DOHH2 (cell line): ENCODE measurements at regions not wholly inside any gene's neighbourhood (a gene's known extent, or its start where the extent isn't known, plus 50 kb on each side); places are given as distances from the start of the nearest gene placed in this dataset.

Experiments used
- H3F3A ChIP-seq: fragments of 200-600 bp; sonication (generic), shearing (Covaris generic); 2 replicates; pipeline ENCODE4 v1.6.0; 2016; ENCODE audit warnings: antibody characterized with exemption, mild to moderate bottlenecking; ENCODE audit not compliant: control insufficient read depth, insufficient read depth
- H3K27ac ChIP-seq: fragments of 200-600 bp; sonication (generic); 2 replicates; pipeline ENCODE4 v1.5.1; 2014; ENCODE audit warnings: low read depth, mild to moderate bottlenecking, low read length, moderate library complexity
- H3K27me3 ChIP-seq: fragments of 200-600 bp; sonication (generic); 2 replicates; pipeline ENCODE4 v1.6.1; 2014; ENCODE audit warnings: mild to moderate bottlenecking, low read length, mixed read lengths; ENCODE audit not compliant: control insufficient read depth
- H3K36me3 ChIP-seq: fragments of 200-600 bp; sonication (generic); 2 replicates; pipeline ENCODE4 v1.6.1; 2014; ENCODE audit warnings: mild to moderate bottlenecking, low read length, moderate library complexity, mixed read lengths; ENCODE audit not compliant: control insufficient read depth
- H3K4me1 ChIP-seq: fragments of 200-600 bp; sonication (generic); 2 replicates; pipeline ENCODE4 v1.6.1; 2014; ENCODE audit warnings: mild to moderate bottlenecking, low read length, mixed read lengths; ENCODE audit not compliant: control insufficient read depth
- H3K4me2 ChIP-seq: fragments of 200-600 bp; sonication (generic); 2 replicates; pipeline ENCODE4 v1.6.0; 2014; ENCODE audit warnings: mild to moderate bottlenecking, low read length, moderate library complexity
- H3K4me3 ChIP-seq: fragments of 200-600 bp; sonication (generic); 2 replicates; pipeline ENCODE4 v1.5.1; 2014; ENCODE audit warnings: mild to moderate bottlenecking, low read length, mixed read lengths
- H3K79me2 ChIP-seq: fragments of 200-600 bp; sonication (generic); 2 replicates; pipeline ENCODE4 v1.6.1; 2014; ENCODE audit warnings: mild to moderate bottlenecking, low read length, mixed read lengths; ENCODE audit not compliant: control insufficient read depth
- H3K9me2 ChIP-seq: fragments of 200-600 bp; sonication (generic); replicated peaks from 2 replicates; pipeline ENCODE4 v1.6.1; 2014; ENCODE audit warnings: mild to moderate bottlenecking, low read length, mixed read lengths; ENCODE audit not compliant: control insufficient read depth
- H3K9me3 ChIP-seq: fragments of 200-600 bp; sonication (generic); 2 replicates; pipeline ENCODE4 v1.6.1; 2014; ENCODE audit warnings: antibody characterized with exemption, low read length, mixed read lengths; ENCODE audit not compliant: control insufficient read depth, insufficient read depth
- H4K20me1 ChIP-seq: fragments of 200-600 bp; sonication (generic); 2 replicates; pipeline ENCODE4 v1.6.0; 2014; ENCODE audit warnings: low read depth, mild to moderate bottlenecking, antibody characterized with exemption, low read length, moderate library complexity; ENCODE audit not compliant: control insufficient read depth, insufficient read depth
- CTCF ChIP-seq: fragments of 200-600 bp; sonication (generic); IDR thresholded peaks from one replicate; pipeline ENCODE4 v1.5.1; 2014; ENCODE audit warnings: antibody characterized with exemption, mild to moderate bottlenecking, low read depth, low read length; ENCODE audit not compliant: poor library complexity, severe bottlenecking
- EZH2phosphoT487 ChIP-seq: fragments of 200-600 bp; sonication (generic); IDR thresholded peaks from 2 replicates; pipeline ENCODE4 v1.6.1; 2017; ENCODE audit warnings: borderline replicate concordance, mild to moderate bottlenecking, antibody characterized with exemption, low read length, moderate library complexity, mixed read lengths

GRCh38 chr3:162218479-162218878 lies 721.9 kb downstream of the OTOL1 start:
- Histone ChIP-seq H3F3A (no peaks in the 10 kb centered on the region), H3K27me3 (no peaks in the 10 kb centered on the region), H3K4me3 (no peak overlapping the region), H3K4me2 (no peak overlapping the region), H3K9me2 (no peaks in the 10 kb centered on the region; the same call in 1 of the 2 replicates), H3K27ac (no peak overlapping the region), H3K4me1 (no peaks in the 10 kb centered on the region), H3K79me2 (no peaks in the 10 kb centered on the region), H3K9me3 (no peaks in the 10 kb centered on the region), H4K20me1 (no peaks in the 10 kb centered on the region), H3K36me3 (no peaks in the 10 kb centered on the region)
- TF ChIP-seq EZH2phosphoT487 (no peak), CTCF (no peak)

- H3K4me1 ChIP-seq: no peaks in the 10 kb centered on the region
- no peak overlapping the region for H3K4me3 ChIP-seq
- H3K79me2 ChIP-seq: no peaks in the 10 kb centered on the region
- no peaks in the 10 kb centered on the region for H3K9me2 ChIP-seq
- H3K36me3 ChIP-seq: no peaks in the 10 kb centered on the region
- H3K9me3 ChIP-seq: no peaks in the 10 kb centered on the region
- TF ChIP-seq CTCF (no peak), EZH2phosphoT487 (no peak)
- H3K4me2 ChIP-seq: no peak overlapping the region
- no peaks in the 10 kb centered on the region for H3F3A ChIP-seq
- H4K20me1 ChIP-seq: no peaks in the 10 kb centered on the region
- no peak overlapping the region for H3K27ac ChIP-seq
- H3K27me3 ChIP-seq: no peaks in the 10 kb centered on the region
These were observed 728.1 kb downstream of the OTOL1 start for GRCh38 chr3:162224746-162225145.

- Histone ChIP-seq H3K27ac (no peak overlapping the region), H4K20me1 (no peaks in the 10 kb centered on the region), H3K27me3 (no peaks in the 10 kb centered on the region), H3K9me3 (no peaks in the 10 kb centered on the region), H3K4me3 (no peak overlapping the region), H3K36me3 (no peaks in the 10 kb centered on the region), H3K4me1 (no peaks in the 10 kb centered on the region), H3K9me2 (no peaks in the 10 kb centered on the region), H3F3A (no peaks in the 10 kb centered on the region), H3K79me2 (no peaks in the 10 kb centered on the region), H3K4me2 (no peak overlapping the region)
- TF ChIP-seq EZH2phosphoT487 (no peak), CTCF (no peak)
These were observed 740.3 kb downstream of the OTOL1 start for GRCh38 chr3:162236949-162237348.

GRCh38 chr3:162250782-162251181 lies 754.2 kb downstream of the OTOL1 start:
- Histone ChIP-seq H3K4me3 (no peak overlapping the region), H3K9me2 (no peaks in the 10 kb centered on the region; the same call in 1 of the 2 replicates)

More at GRCh38 chr3:162250782-162251181, 754.2 kb downstream of the OTOL1 start:
- Histone ChIP-seq H3K79me2 (no peaks in the 10 kb centered on the region), H4K20me1 (no peaks in the 10 kb centered on the region), H3K27ac (no peak overlapping the region), H3K4me2 (no peak overlapping the region), H3K27me3 (no peaks in the 10 kb centered on the region), H3F3A (no peaks in the 10 kb centered on the region), H3K9me3 (no peaks in the 10 kb centered on the region), H3K4me1 (no peaks in the 10 kb centered on the region), H3K36me3 (no peaks in the 10 kb centered on the region)
- TF ChIP-seq EZH2phosphoT487 (no peak), CTCF (no peak)
